DMS153 (cell line): ENCODE measurements at regions not wholly inside any gene's neighbourhood (a gene's known extent, or its start where the extent isn't known, plus 50 kb on each side); places are given as distances from the start of the nearest gene placed in this dataset.
"Not testable (repeated sequence)": the region's sequence is repeated elsewhere in the genome, so short reads cannot be mapped to it uniquely, and the experiment has no call there.

Experiments used
- DNase-seq: peaks from one replicate; lab custom pipeline; 2025; lab: John Stamatoyannopoulos, UW

- DNase-seq = no peak
Observed at GRCh38 chrX:122218666-122219065, 965.4 kb upstream of the GRIA3 start.

DNA sequence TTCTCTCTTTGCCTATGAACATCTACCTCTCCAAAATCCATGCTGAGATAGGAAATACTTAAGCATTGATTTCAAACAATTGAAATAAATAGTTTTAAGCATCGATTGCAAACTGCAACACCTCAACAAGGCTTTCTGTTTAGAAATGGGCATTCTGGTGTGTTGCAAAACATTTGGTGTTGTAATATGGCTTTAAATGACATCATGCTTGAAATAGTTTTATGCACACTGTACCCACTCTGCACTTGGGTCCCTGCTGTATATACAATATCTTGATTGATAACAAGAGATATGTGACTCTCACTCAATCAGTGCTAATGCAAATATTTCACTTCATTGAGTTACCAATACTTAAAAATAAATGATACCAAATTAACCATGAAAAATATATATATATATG is 964.9 kb upstream of the GRIA3 start:
- DNase-seq = no peak

- DNase-seq = no peak
Observed at GRCh38 chrX:122219735-122220134, 964.3 kb upstream of the GRIA3 start.

DNA sequence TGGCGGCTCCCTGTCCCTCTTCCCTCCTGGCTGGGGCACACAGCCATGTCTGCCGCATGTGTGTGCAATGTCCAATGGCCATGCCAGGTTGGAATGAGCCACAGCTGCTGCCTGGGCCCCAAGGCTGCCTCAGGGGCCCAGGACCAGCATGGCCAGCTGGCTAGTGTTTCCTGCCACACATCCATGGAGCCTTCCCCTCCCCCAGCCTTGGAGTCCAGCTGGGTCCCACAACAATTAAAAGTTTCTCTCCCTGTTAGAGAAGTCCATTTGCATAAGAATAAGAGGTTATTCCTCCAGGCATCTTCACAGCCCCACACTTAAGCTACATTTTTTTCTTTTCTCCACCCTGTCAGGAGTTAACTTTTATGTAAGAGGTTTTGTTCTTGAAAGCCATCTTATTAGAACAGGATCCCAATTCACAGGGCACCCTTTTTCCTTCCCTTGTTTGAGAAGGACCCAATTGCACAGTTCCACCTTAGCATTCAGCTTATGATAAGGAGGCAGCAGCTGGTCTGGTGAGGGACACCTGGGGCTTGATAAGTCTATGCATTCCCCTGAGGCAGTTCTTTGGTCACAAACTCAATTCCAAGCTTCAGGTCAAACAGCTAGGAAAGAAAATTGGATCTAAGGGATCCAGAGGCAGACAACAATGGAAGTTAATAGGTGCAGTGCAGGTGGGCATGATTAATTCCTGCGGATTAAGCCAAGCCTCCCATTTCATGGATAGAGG is 963.3 kb upstream of the GRIA3 start:
- DNase-seq = no peak

DNA sequence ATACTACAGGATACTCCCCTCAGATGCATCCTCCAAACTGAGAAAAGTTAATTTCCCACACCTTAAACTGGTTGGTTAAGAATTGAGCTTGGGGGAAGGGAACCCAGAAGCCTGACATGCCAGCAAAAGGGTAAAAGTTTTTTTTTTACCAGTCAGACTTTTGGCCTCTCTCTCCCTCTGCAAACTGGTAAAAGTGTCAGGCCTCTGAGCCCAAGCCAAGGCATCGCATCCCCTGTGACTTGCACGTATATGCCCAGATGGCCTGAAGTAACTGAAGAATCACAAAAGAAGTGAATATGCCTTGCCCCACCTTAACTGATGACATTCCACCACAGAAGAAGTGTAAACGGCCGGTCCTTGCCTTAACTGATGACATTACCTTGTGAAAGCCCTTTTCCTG is 962.3 kb upstream of the GRIA3 start:
- not testable (repeated sequence) for DNase-seq

GRCh38 chrX:122224137-122224536 is 959.9 kb upstream of the GRIA3 start:
- DNase-seq = not testable (repeated sequence)

DNA sequence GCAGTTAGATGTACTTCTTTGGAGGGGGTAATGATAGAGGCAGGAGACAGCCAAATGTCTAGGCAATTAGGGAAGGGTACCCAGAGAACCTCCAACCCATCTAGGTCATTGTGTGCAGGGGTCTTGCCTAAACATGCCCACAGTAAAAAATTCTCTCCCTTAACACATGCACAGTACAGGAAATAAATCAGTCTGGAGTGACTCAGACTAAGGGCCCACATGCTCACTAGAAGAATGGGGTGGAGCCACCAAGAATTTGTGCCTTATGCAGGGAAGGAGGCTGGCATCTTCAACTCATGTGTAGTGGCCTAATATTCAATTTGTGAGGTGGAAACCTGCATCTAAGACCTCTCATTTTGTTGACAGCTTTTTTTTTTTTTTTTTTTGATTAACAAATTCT is 945.3 kb upstream of the GRIA3 start:
- no peak for DNase-seq

GRCh38 chrX:122241959-122242358 is 942.1 kb upstream of the GRIA3 start:
- no peak for DNase-seq

- no peak for DNase-seq
Observed at GRCh38 chrX:122244080-122244479, 940.0 kb upstream of the GRIA3 start.

GRCh38 chrX:122245175-122245574 is 938.9 kb upstream of the GRIA3 start:
- DNase-seq = no peak

GRCh38 chrX:122245943-122246342 is 938.1 kb upstream of the GRIA3 start:
- no peak for DNase-seq

DNA sequence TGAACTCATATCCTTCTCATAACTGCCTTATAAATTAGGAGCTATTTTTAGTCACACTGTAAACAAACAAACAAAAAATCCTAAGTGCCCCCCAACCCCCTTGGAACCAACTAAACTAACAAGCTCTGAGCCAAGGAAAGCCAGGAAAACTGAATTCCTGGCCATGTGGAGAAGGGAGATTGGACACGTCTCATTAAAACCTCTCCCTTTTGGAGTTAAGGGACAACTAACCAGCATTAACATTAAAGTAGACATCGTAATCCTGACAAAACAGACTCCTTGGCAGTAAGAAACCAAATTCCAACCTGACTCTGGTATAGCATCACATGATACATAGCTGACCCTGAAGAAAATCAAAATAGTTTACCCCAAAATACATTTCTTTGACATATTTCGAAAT is 937.1 kb upstream of the GRIA3 start:
- DNase-seq = no peak

DNA sequence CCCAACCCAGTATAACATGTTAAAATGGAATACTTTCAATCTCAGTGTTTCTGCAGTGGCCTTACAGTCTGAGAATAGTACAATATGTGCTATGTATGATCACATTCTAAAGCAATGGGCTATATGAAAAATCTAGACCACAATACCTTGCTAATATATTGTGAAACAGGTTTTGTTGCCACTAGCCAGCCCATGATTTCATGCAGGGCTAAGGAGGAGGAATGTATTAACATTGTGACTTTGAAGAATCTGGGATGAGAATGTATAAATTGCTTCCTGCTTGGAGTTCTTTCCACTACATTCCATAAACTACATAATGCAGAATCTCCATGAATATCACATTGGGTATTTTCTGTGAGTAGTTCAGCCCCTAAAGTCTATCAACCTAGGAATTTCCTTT is 935.4 kb upstream of the GRIA3 start:
- no peak for DNase-seq

DNA sequence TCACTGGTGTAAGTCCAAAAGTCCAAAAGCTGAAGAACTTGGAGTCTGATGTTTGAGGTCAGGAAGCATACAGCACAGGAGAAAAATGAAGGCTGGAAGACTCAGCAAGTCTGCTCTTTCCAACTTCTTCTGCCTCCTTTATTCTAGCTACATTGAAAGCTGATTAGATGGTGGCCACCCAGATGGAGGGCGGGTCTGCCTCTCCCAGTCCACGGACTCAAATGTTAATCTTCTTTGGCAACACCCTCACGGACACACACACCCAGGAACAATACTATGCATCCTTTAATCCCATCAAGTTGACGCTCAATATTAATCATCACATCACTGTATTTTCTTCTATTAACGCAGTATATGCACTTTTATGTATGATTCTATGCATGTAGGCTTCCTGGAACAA is 931.6 kb upstream of the GRIA3 start:
- DNase-seq = no peak

- no peak for DNase-seq
Observed at GRCh38 chrX:122268353-122268752, 915.7 kb upstream of the GRIA3 start.

DNA sequence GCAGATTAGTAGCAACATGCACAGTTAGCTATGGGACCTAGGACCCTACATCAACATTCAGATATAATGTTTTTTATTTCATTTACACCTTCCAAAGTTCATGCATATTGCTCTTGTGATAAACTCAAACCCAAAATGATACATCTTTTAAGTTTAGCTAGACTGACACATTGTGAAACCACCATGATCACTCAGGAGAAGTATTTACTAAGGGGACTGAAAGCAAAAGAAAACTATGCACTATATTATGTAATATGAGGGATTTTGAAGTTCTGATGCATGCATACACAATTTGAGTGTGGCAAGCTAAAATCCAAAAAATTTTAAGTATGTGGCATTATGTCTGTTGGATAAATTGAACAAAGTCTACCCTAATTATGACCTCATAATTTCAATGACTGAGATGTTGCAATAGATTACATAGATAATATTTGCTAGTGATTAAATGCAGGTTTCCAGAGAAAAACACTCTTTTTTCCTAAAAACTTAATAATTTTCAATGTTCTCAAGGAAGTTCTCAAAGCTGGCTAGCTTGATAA is 914.8 kb upstream of the GRIA3 start:
- no peak for DNase-seq

DNA sequence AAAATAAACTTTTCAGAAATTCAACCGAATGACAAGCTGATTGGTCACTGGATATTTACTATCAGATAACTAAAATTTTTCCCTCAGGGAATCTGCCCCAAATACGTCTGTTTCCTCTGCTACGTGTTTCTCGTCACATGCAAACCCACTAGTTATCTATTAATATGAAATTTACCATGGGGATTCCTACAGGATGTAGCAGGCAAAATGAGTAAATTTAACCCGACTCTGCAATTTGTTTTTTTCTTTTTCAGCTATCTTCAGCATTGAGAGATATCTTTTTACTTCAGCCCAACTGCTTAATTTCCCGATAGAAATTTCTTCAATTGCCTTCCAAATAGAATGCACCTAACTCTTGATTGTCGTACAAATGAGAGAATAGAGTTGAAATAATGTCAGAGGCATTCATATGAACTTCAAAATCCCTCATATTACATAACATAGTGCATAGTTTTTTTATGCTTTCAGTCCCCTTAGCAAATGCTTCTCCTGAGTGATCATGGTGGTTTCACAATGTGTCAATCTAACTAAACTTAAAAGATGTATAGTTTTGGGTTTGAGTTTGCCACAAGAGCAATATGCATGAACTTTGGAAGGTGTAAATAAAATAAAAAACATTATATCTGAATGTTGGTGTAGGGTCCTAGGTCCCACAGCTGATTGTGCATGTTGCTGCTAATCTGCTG is 913.1 kb upstream of the GRIA3 start:
- no peak for DNase-seq

DNA sequence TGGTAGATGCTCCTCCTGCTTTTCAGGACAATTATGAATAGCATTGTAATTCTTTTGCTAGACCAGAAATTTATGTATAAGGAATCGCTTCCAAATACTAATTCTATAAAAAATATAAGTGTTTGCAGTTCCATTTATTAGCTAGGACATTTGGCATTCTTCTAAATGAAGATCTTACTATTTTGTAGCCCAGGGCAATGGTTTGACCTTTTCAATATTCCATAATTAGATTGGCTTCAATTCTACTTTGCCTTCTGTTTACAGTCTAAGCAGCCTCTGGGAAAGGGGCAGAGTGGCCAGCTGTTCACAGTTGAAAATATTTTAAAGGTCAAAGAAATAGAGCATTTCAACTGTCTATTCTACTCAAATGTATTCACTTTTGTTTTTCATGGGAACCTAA is 912.1 kb upstream of the GRIA3 start:
- no peak for DNase-seq

DNA sequence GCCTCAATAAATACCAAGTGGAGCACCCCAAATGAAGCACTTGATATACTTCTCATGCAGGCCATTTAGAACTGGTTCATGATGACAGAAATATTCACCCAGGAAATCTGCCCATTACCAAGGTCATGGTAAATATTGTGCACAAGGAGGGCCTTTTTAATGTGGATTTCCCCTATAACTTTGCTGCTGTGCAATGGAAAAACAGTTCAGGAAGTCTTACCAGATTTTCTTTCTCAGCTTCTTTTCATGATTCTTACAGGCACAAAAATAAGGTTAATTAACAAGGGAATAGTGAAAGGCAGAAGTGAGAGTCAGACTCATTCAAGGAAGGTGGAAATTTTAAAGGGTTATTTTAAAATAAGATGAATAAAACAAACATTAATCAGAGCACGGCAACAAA is 904.3 kb upstream of the GRIA3 start:
- no peak for DNase-seq

DNA sequence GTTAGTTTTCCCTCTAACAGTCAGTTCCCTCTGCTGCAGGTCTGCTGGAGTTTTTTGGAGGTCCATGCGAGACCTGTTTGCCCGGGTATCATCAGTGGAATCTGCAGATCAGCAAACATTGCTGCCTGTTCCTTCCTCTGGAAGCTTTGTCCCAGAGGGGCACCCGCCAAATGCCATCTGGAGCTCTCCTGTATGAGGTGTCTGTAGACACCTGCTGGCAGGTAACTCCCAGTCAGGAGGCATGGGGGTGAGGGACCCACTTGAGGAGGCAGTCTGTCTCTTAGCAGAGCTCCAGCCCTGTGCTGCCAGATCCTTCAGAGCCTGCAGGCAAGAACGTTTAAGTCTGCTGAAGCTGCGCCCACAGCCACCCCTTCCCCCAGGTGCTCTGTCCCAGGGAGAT is 884.3 kb upstream of the GRIA3 start:
- not testable (repeated sequence) for DNase-seq

DNA sequence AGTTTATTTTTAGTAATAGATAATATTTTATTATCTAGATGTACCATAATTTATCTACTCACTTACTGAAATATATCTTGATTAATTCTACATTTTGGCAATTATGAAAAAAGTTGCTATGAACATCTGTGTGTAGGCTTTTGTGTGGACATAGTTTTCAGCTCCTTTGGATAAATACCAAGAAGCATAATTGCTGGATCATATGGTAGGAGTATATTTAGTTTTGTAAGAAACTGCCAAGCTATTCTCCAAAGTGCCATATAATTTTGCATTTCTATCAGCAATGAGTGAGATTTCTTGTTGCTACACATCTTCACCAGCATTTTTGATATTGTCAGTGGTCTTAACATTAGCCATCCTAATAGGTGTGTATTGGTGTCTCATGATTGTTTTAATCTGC is 882.6 kb upstream of the GRIA3 start:
- no peak for DNase-seq

GRCh38 chrX:122303761-122304160 is 880.3 kb upstream of the GRIA3 start:
- no peak for DNase-seq

GRCh38 chrX:122344816-122345215 is 839.3 kb upstream of the GRIA3 start:
- no peak for DNase-seq
